ENCODE measurements at regions not wholly inside any gene's neighbourhood (a gene's known extent, or its start where the extent isn't known, plus 50 kb on each side); places are given as distances from the start of the nearest gene placed in this dataset.

- H3K4me3 ChIP-seq (ENCODE audit: low read length in 3 of 3): no peak overlapping the region
- intact Hi-C loops (cut with DNase I): no loop called here
- DNase-seq: no peak
Measured at GRCh38 chr13:44188257-44188656, 185.4 kb upstream of the SERP2 start.

GRCh38 chr13:44189085-44189484 lies 184.5 kb upstream of the SERP2 start:
- FAIRE-seq: no peak
- Histone ChIP-seq H3K4me3 (ENCODE audit: low read length in 3 of 3) (no peak overlapping the region), H3K27ac (ENCODE audit: low read depth in 2 of 2, low read length in 2 of 2) (no peak overlapping the region), H3K9me3 (ENCODE audit: control insufficient read depth in 2 of 3, insufficient read depth in 1 of 3, low read length in 3 of 3) (no peaks in the 10 kb centered on the region), H3K27me3 (ENCODE audit: control insufficient read depth, insufficient read depth, low read length) (no peaks in the 10 kb centered on the region), H3K9ac (ENCODE audit: low read length in 3 of 3) (no peak overlapping the region), H3K36me3 (ENCODE audit: control insufficient read depth in 2 of 3, insufficient read depth in 3 of 3, low read length in 3 of 3) (no peaks in the 10 kb centered on the region), H3K4me1 (ENCODE audit: control insufficient read depth in 2 of 3, insufficient read depth in 2 of 3, low read depth in 1 of 3, low read length in 3 of 3) (no peaks in the 10 kb centered on the region)
- no peak for TF ChIP-seq CTCF (IDR thresholded peaks at IDR 0.05; ENCODE audit: borderline replicate concordance, extremely low read depth, insufficient read depth)
- DNase-seq: no peak
- intact Hi-C loops (cut with DNase I): no loop called here

More at GRCh38 chr13:44188257-44188656, 185.4 kb upstream of the SERP2 start:
- no peaks in the 10 kb centered on the region for H3K36me3 ChIP-seq (ENCODE audit: control insufficient read depth in 2 of 3, insufficient read depth in 3 of 3, low read length in 3 of 3)
- no peak overlapping the region for H3K27ac ChIP-seq (ENCODE audit: low read depth in 2 of 2, low read length in 2 of 2)
- H3K27me3 ChIP-seq (ENCODE audit: control insufficient read depth, insufficient read depth, low read length): no peaks in the 10 kb centered on the region
- no peaks in the 10 kb centered on the region for H3K4me1 ChIP-seq (ENCODE audit: control insufficient read depth in 2 of 3, insufficient read depth in 2 of 3, low read depth in 1 of 3, low read length in 3 of 3)
- FAIRE-seq: no peak
- no peak for TF ChIP-seq CTCF (IDR thresholded peaks at IDR 0.05; ENCODE audit: borderline replicate concordance, extremely low read depth, insufficient read depth)
- H3K9me3 ChIP-seq (ENCODE audit: control insufficient read depth in 2 of 3, insufficient read depth in 1 of 3, low read length in 3 of 3): no peaks in the 10 kb centered on the region
- no peak overlapping the region for H3K9ac ChIP-seq (ENCODE audit: low read length in 3 of 3)

GRCh38 chr13:44191103-44191502 lies 182.5 kb upstream of the SERP2 start:
- Histone ChIP-seq H3K27me3 (ENCODE audit: control insufficient read depth, insufficient read depth, low read length) (no peaks in the 10 kb centered on the region), H3K36me3 (ENCODE audit: control insufficient read depth in 2 of 3, insufficient read depth in 3 of 3, low read length in 3 of 3) (no peaks in the 10 kb centered on the region), H3K4me3 (ENCODE audit: low read length in 3 of 3) (no peak overlapping the region), H3K9me3 (ENCODE audit: control insufficient read depth in 2 of 3, insufficient read depth in 1 of 3, low read length in 3 of 3) (no peaks in the 10 kb centered on the region), H3K9ac (ENCODE audit: low read length in 3 of 3) (no peak overlapping the region), H3K4me1 (ENCODE audit: control insufficient read depth in 2 of 3, insufficient read depth in 2 of 3, low read depth in 1 of 3, low read length in 3 of 3) (no peaks in the 10 kb centered on the region), H3K27ac (ENCODE audit: low read depth in 2 of 2, low read length in 2 of 2) (no peak overlapping the region)
- intact Hi-C loops (cut with DNase I): no loop called here
- TF ChIP-seq CTCF (IDR thresholded peaks at IDR 0.05; ENCODE audit: borderline replicate concordance, extremely low read depth, insufficient read depth): no peak
- no peak for DNase-seq
- FAIRE-seq: no peak

GRCh38 chr13:44191504-44192171 lies 182.0 kb upstream of the SERP2 start:
- Histone ChIP-seq H3K36me3 (ENCODE audit: control insufficient read depth in 2 of 3, insufficient read depth in 3 of 3, low read length in 3 of 3) (no peaks in the 10 kb centered on the region), H3K27ac (ENCODE audit: low read depth in 2 of 2, low read length in 2 of 2) (no peak overlapping the region), H3K4me1 (ENCODE audit: control insufficient read depth in 2 of 3, insufficient read depth in 2 of 3, low read depth in 1 of 3, low read length in 3 of 3) (no peaks in the 10 kb centered on the region), H3K27me3 (ENCODE audit: control insufficient read depth, insufficient read depth, low read length) (no peaks in the 10 kb centered on the region), H3K4me3 (ENCODE audit: low read length in 3 of 3) (no peak overlapping the region), H3K9me3 (ENCODE audit: control insufficient read depth in 2 of 3, insufficient read depth in 1 of 3, low read length in 3 of 3) (no peaks in the 10 kb centered on the region), H3K9ac (ENCODE audit: low read length in 3 of 3) (no peak overlapping the region)
- peak; percentile 56 for TF ChIP-seq CTCF (IDR thresholded peaks at IDR 0.05; ENCODE audit: borderline replicate concordance, extremely low read depth, insufficient read depth)
- DNase-seq (peak in 4 of 5 donors; percentile 32 to 73 (median 56)), FAIRE-seq (no peak)
- intact Hi-C loops (cut with DNase I): no loop called here

Measured in kidney (tissue), 13 donors.